Dermis microvascular lymphatic vessel endothelial cell (primary cell): ENCODE measurements at regions not wholly inside any gene's neighbourhood (a gene's known extent, or its start where the extent isn't known, plus 50 kb on each side); places are given as distances from the start of the nearest gene placed in this dataset.
"Not testable (repeated sequence)": the region's sequence is repeated elsewhere in the genome, so short reads cannot be mapped to it uniquely, and the experiment has no call there.

ENCODE experiments used
- DNase-seq, 2 donors: peaks; one replicate each; pipeline versions ENCODE4 v3.0.0 to v3.0.0-alpha.2; 2010; ENCODE audit warnings: low read depth in 2 of 2

DNA sequence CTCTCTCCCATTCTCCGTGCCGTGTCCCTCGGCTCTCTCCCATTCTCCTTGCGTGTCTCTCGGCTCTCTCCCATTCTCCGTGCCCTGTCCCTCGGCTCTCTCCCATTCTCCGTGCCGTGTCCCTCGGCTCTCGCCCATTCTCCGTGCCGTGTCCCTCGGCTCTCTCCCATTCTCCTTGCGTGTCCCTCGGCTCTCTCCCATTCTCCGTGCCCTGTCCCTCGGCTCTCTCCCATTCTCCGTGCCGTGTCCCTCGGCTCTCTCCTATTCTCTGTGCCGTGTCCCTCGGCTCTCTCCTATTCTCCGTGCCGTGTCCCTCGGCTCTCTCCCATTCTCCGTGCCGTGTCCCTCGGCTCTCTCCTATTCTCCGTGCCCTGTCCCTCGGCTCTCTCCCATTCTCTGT, 94.6 kb upstream of the FRG1 start:
- DNase-seq: peak in 1 of 2 donors; percentile 11

DNA sequence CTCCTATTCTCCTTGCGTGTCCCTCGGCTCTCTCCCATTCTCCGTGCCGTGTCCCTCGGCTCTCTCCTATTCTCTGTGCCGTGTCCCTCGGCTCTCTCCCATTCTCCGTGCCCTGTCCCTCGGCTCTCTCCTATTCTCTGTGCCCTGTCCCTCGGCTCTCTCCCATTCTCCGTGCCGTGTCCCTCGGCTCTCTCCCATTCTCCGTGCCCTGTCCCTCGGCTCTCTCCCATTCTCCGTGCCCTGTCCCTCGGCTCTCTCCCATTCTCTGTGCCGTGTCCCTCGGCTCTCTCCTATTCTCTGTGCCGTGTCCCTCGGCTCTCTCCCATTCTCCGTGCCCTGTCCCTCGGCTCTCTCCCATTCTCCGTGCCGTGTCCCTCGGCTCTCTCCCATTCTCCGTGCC, 94.1 kb upstream of the FRG1 start:
- not testable (repeated sequence) for DNase-seq

DNA sequence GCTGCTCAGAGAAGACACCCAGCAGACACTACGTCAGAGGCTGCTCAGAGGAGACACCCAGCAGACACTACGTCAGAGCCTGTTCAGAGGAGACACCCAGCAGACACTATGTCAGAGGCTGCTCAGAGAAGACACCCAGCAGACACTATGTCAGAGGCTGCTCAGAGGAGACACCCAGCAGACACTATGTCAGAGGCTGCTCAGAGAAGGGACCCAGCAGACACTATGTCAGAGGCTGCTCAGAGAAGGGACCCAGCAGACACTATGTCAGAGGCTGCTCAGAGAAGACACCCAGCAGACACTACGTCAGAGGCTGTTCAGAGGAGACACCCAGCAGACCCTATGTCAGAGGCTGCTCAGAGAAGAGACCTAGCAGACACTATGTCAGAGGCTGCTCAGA, 92.0 kb upstream of the FRG1 start:
- DNase-seq: not testable (repeated sequence)

DNA sequence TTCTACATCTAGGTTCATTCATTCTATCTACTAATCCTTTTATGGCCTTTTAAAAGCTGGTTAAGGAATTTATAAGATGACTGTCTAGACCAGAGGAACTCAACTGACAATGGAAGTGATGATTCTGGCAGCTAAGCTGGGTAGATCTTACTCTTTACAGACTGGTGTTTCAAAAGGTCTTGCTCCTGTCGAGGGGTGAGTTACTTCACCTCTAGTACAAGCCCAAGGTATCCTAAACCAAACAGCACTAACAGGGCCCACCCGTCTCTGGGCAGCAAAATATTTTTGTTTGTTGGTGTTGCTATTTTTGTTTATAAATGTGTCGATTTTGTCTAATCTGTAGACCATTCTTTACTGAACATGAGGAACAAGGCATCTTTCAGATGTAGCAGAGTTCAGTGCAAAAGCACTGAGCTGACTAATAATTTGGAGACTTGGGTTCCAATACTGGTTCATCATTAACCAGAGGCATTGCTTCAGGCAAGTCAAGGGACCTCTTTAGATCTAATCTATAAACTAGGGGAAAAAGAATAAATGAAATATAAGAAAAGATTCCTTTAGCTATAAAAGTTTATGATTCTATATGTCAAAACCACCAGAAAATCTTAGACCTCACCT, 90.3 kb upstream of the FRG1 start:
- DNase-seq: no peak

DNA sequence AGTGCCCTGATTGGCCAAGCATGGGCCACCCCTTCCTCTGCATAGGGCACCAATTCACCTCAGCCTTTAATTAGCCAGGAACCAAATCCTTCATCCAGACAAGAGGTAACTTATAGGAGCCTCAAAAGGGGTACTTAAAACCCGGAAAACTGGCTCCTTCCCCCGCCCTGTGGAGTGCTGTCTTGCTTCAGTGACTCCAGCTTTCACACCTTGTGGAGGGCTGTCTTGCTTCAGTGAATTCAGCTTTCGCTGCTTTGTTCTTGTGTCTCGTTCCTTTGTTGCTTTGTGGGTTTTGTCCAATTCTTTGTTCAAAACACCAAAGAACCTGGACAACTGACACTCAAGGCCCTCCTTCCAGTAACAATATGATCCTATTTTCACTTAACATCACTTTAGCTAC, 82.2 kb upstream of the FRG1 start:
- DNase-seq: no peak

DNA sequence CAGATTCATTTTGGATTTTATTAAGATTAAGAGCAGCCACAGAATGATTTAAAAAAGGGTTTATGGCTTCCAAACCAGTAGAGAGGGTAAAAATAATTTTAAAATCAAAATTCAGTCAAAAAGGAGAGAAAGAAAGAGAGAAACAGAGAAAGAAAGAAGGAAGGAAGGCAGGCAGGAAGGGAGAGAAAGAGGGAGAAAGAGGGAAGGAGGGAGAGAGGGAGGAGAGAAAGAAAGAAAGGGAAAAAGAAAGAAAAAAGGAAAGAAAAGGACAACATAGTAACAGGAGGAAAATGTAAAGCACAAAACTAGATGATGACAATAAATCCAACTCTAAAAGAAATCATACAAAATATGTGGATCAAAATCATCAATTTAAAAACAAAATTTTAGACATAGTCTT, 79.6 kb upstream of the FRG1 start:
- no peak for DNase-seq

DNA sequence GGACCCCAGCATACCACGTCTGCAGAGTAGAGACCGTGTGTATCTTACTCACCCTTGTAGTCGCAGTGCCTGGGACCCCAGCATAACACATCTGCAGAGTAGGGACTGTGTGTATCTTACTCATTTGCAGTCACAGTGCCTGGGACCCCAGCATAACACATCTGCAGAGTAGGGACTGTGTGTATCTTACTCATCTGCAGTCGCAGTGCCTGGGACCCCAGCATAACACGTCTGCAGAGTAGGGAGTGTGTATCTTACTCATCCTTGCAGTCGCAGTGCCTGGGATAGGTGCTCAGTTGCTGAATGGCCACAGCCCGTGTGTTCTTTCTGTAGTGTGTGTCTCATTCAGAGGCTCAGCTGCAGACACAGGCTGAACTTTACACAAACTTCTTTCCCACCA, 71.4 kb upstream of the FRG1 start:
- no peak for DNase-seq

DNA sequence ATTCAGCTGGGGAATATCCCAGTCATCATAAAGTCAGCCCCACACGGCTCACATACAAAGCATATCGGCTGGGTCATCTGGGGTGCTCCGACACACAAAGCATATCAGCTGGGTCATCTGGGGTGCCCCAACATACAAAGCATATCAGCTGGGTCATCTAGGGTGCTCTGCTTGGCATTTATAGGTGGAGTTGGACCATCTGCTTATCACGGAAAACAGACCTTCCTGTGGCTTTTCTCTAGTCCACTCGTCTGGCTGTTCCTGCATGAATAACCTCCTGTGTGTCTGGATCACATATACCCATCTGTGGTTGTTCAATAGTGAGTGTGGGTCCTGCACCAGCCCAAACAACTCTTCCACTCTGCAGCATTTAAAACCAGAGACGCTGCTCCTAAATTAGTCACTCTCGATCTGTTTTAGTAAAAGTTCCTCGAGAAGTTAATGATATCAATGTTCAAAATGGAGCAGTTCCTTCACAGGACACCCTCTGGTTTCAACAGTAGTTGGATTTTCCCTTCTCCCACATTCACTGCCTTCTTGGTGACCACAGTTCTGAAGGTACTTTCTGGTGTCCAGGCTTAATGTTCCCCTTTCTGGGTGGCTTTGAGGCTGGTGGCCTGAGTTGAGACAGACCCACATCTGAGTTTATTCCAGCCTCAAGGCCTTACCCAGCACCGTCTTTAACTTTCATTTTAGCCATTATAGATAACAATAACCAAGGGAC, 70.0 kb upstream of the FRG1 start:
- no peak for DNase-seq

DNA sequence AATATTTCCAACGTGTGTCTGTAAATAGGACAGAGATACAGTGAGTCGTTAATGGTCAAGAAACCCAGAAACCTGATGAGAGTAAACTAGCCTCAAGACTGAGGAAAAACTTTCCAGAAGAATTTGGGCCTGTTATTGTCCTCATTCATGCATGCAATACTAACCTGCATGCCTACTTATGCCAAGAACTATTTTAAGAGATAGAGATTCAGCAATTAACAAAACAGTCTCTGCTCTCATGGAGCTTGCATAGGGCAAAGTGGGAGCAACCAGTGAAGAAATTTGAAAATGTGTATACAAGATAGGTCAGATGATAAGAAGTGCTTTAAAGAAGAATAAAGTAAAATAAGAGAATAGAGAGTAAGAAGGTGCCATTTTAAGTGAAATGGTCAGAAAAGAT, 66.1 kb upstream of the FRG1 start:
- DNase-seq: no peak

DNA sequence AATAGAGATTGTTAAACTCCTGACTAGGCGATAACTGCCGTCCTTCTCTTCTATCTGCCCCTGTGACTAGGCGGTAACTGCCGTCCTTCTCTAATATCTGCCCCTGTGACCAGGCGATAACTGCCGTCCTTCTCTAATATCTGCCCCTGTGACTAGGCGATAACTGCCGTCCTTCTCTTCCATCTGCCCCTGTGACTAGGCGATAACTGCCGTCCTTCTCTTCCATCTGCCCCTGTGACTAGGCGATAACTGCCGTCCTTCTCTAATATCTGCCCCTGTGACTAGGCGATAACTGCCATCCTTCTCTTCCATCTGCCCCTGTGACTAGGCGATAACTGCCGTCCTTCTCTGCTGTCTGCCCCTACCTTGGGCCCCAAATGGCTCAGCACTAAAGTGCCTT, 59.5 kb upstream of the FRG1 start:
- DNase-seq: peak in 1 of 2 donors; percentile 27

DNA sequence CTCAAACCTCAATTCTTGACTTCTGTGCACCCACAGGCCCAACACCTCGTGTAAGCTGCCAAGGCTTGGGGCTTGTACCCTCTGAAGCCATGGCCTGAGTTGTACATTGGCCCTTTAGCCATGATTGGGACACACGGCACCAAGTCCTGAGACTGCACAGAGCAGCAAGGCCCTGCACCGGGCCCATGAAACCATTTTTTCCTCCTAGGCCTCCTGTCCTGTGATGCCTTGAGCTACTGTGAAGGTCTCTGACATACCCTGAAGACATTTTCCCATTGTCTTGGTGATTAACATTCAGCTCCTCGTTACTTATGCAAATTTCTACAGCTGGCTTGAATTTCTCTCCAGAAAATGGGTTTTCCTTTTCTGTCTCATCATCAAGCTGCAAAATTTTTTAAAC, 52.3 kb upstream of the FRG1 start:
- not testable (repeated sequence) for DNase-seq
